Activated CD8-positive, alpha-beta memory T cell treated with anti-CD3 and anti-CD28 coated beads for 36 hours (primary cell): ENCODE measurements at regions not wholly inside any gene's neighbourhood (a gene's known extent, or its start where the extent isn't known, plus 50 kb on each side); places are given as distances from the start of the nearest gene placed in this dataset.

Source experiments
- CTCF ChIA-PET: fragments of 350-600 bp; sonication (Branson Sonifier 250); formaldehyde crosslinking; loops from one replicate; lab custom pipeline; 2021; ENCODE audit warnings: antibody characterized with exemption; lab: Charles Lee
- POLR2A ChIA-PET: fragments of 350-600 bp; sonication (Branson Sonifier 250); formaldehyde crosslinking; loops from one replicate; lab custom pipeline; 2021; ENCODE audit warnings: antibody characterized with exemption; lab: Charles Lee

GRCh38 chr11:88448131-88448670 is 110.7 kb upstream of the CTSC start:
- ChIA-PET CTCF (no interaction called here), POLR2A (no interaction called here)

GRCh38 chr11:88447281-88447680 is 109.7 kb upstream of the CTSC start:
- POLR2A ChIA-PET: no interaction called here
- CTCF ChIA-PET: no interaction called here

- POLR2A ChIA-PET: no interaction called here
- CTCF ChIA-PET: no interaction called here
Observed at GRCh38 chr11:88439356-88439755, 101.8 kb upstream of the CTSC start.

GRCh38 chr11:88438721-88439120 is 101.2 kb upstream of the CTSC start:
- POLR2A ChIA-PET: no interaction called here
- CTCF ChIA-PET: no interaction called here

GRCh38 chr11:88435415-88435814 is 97.9 kb upstream of the CTSC start:
- POLR2A ChIA-PET: no interaction called here
- CTCF ChIA-PET: no interaction called here

GRCh38 chr11:88434333-88434976 is 96.9 kb upstream of the CTSC start:
- CTCF ChIA-PET: no interaction called here
- POLR2A ChIA-PET: no interaction called here

- ChIA-PET CTCF (interaction anchor here (1.0 kb wide), 1 partner anchor 13 kb away, joined by 4 read pairs; no protein-coding TSS in a partner anchor), POLR2A (no interaction called here)
Observed at GRCh38 chr11:88433536-88434230, 96.1 kb upstream of the CTSC start.

GRCh38 chr11:88431675-88432341 is 94.3 kb upstream of the CTSC start:
- CTCF ChIA-PET: interaction anchor here (0.6 kb wide), 2 partner anchors 10 to 230 kb away, joined by 3 read pairs; no protein-coding TSS in a partner anchor
- POLR2A ChIA-PET: no interaction called here

- ChIA-PET POLR2A (no interaction called here), CTCF (no interaction called here)
Observed at GRCh38 chr11:88428959-88429358, 91.4 kb upstream of the CTSC start.

GRCh38 chr11:88427719-88428118 is 90.2 kb upstream of the CTSC start:
- POLR2A ChIA-PET: no interaction called here

GRCh38 chr11:88424881-88425280 is 87.3 kb upstream of the CTSC start:
- CTCF ChIA-PET: no interaction called here
- POLR2A ChIA-PET: interaction anchor here (0.6 kb wide), 1 partner anchor 88 kb away, joined by 6 read pairs; no protein-coding TSS in a partner anchor

More at GRCh38 chr11:88427719-88428118, 90.2 kb upstream of the CTSC start:
- CTCF ChIA-PET: no interaction called here

GRCh38 chr11:88421530-88421929 is 84.0 kb upstream of the CTSC start:
- POLR2A ChIA-PET: no interaction called here
- CTCF ChIA-PET: interaction anchor here (0.7 to 1.3 kb wide), 3 partner anchors 8 to 12 kb away, joined by 3 to 4 read pairs (median 4); no protein-coding TSS in a partner anchor

GRCh38 chr11:88420165-88420791 is 82.7 kb upstream of the CTSC start:
- ChIA-PET POLR2A (interaction anchor here (0.6 kb wide), 1 partner anchor 83 kb away, joined by 6 read pairs; the partner anchor contains the start of gene CTSC), CTCF (no interaction called here)

GRCh38 chr11:88418508-88418907 is 81.0 kb upstream of the CTSC start:
- ChIA-PET CTCF (no interaction called here), POLR2A (no interaction called here)

GRCh38 chr11:88415495-88415894 is 78.0 kb upstream of the CTSC start:
- ChIA-PET POLR2A (no interaction called here), CTCF (no interaction called here)

- POLR2A ChIA-PET: no interaction called here
- CTCF ChIA-PET: no interaction called here
Observed at GRCh38 chr11:88414981-88415413, 77.5 kb upstream of the CTSC start.

- CTCF ChIA-PET: no interaction called here
Observed at GRCh38 chr11:88414385-88414861, 76.9 kb upstream of the CTSC start.

GRCh38 chr11:88411265-88411664 is 73.7 kb upstream of the CTSC start:
- CTCF ChIA-PET: interaction anchor here (0.7 kb wide), 1 partner anchor 44 kb away, joined by 4 read pairs; no protein-coding TSS in a partner anchor
- POLR2A ChIA-PET: no interaction called here

More at GRCh38 chr11:88414385-88414861, 76.9 kb upstream of the CTSC start:
- POLR2A ChIA-PET: interaction anchor here (0.8 kb wide), 1 partner anchor 89 kb away, joined by 3 read pairs; no protein-coding TSS in a partner anchor

GRCh38 chr11:88410656-88411055 is 73.1 kb upstream of the CTSC start:
- CTCF ChIA-PET: no interaction called here
- POLR2A ChIA-PET: no interaction called here
